K562 (cell line): ENCODE measurements at regions not wholly inside any gene's neighbourhood (a gene's known extent, or its start where the extent isn't known, plus 50 kb on each side); places are given as distances from the start of the nearest gene placed in this dataset.

ENCODE experiments used
- ADNP ChIP-seq: fragments of 200-800 bp; sonication (Bioruptor generic); IDR thresholded peaks from 2 replicates; pipeline ENCODE4 v1.6.1; 2016; ENCODE audit warnings: missing genetic modification characterization, missing compliant biosample characterization
- CBX5 ChIP-seq: IDR thresholded peaks from 2 replicates; pipeline ENCODE4 v1.6.1; 2014; ENCODE audit warnings: low read depth, borderline replicate concordance
- CBX8 ChIP-seq: fragments of 200-600 bp; sonication (generic); IDR thresholded peaks from 2 replicates; pipeline ENCODE4 v1.6.1; 2012; ENCODE audit warnings: borderline replicate concordance, mixed run types, low read depth, mild to moderate bottlenecking, moderate library complexity, mixed read lengths, low read length, control low read depth, inconsistent platforms; ENCODE audit not compliant: poor library complexity, severe bottlenecking; ENCODE audit errors: extremely low read depth
- CCAR2 ChIP-seq: fragments of 200-400 bp; formaldehyde crosslinking; IDR thresholded peaks from 2 replicates; pipeline ENCODE4 v1.6.1; 2017; ENCODE audit warnings: mild to moderate bottlenecking, low read depth, low read length
- EGR1 ChIP-seq: fragments of 450-650 bp; conservative IDR thresholded peaks from 2 replicates; pipeline ENCODE4 v1.6.1; 2017; ENCODE audit warnings: mild to moderate bottlenecking
- ELF1 ChIP-seq: fragments of 200-800 bp; sonication (Bioruptor generic); IDR thresholded peaks from 2 replicates; pipeline ENCODE4 v1.6.1; 2016; ENCODE audit warnings: missing genetic modification characterization, missing compliant biosample characterization
- ELF2 ChIP-seq: fragments of 250-450 bp; sonication (Bioruptor Pico); IDR thresholded peaks from 2 replicates; pipeline ENCODE4 v1.5.0; 2021; ENCODE audit warnings: mild to moderate bottlenecking
- HDAC1 ChIP-seq, 2 experiments: fragments of 450-650 bp; IDR thresholded peaks; 2 replicates each; pipeline ENCODE4 v1.6.1; 2016 to 2017; ENCODE audit warnings: inconsistent platforms in 1 of 2, mild to moderate bottlenecking in 1 of 2, moderate library complexity in 1 of 2
- HNRNPLL ChIP-seq: fragments of 200-400 bp; formaldehyde crosslinking; IDR thresholded peaks from 2 replicates; pipeline ENCODE4 v1.6.1; 2017; ENCODE audit warnings: low read length, low read depth, mild to moderate bottlenecking; ENCODE audit not compliant: poor library complexity, severe bottlenecking
- KDM4B ChIP-seq, 2 experiments: fragments of 450-650 bp in 1 of 2; sonication (generic) in 1 of 2; IDR thresholded peaks; 2 replicates each; pipeline ENCODE4 v1.6.1; 2016 to 2017; ENCODE audit warnings: borderline replicate concordance in 2 of 2, antibody characterized with exemption in 1 of 2, low read depth in 1 of 2, mild to moderate bottlenecking in 1 of 2
- MEF2D ChIP-seq: conservative IDR thresholded peaks from 2 replicates; pipeline ENCODE4 v1.6.1; 2016; ENCODE audit warnings: low read depth, missing genetic modification characterization, missing compliant biosample characterization
- NCOA4 ChIP-seq: fragments of 450-650 bp; IDR thresholded peaks from 2 replicates; pipeline ENCODE4 v1.6.1; 2018; ENCODE audit warnings: mild to moderate bottlenecking; ENCODE audit not compliant: partially characterized antibody
- POLR2AphosphoS2 ChIP-seq: IDR thresholded peaks from 2 replicates; pipeline ENCODE4 v1.6.1; 2012; ENCODE audit warnings: low read length, improper control_type of control experiment
- POLR2H ChIP-seq: IDR thresholded peaks from 2 replicates; pipeline ENCODE4 v1.6.1; 2016; ENCODE audit warnings: missing genetic modification characterization, low read depth, mild to moderate bottlenecking, control low read depth, missing compliant biosample characterization, moderate library complexity
- PYGO2 ChIP-seq: fragments of 450-650 bp; IDR thresholded peaks from 2 replicates; pipeline ENCODE4 v1.6.1; 2016; ENCODE audit warnings: mild to moderate bottlenecking, missing genetic modification characterization, moderate library complexity, missing compliant biosample characterization
- RFX5 ChIP-seq: IDR thresholded peaks from 2 replicates; pipeline ENCODE4 v1.6.1; 2011; ENCODE audit warnings: low read depth, mild to moderate bottlenecking, improper control_type of control experiment, low read length
- TAL1 ChIP-seq: fragments of 450-650 bp; IDR thresholded peaks from 2 replicates; pipeline ENCODE4 v1.6.1; 2016; ENCODE audit warnings: mild to moderate bottlenecking
- ZZZ3 ChIP-seq: fragments of 450-650 bp; IDR thresholded peaks from 2 replicates; pipeline ENCODE4 v1.6.1; 2016; ENCODE audit warnings: antibody characterized with exemption, mild to moderate bottlenecking, moderate library complexity
- TF ChIP-seq, protein P1 (sequence below), 2 experiments: IDR thresholded peaks in 1 of 2; conservative IDR thresholded peaks in 1 of 2; 2 replicates each; pipeline ENCODE4 v1.6.1; 2016; ENCODE audit warnings: low read depth in 2 of 2, mild to moderate bottlenecking in 1 of 2, missing compliant biosample characterization in 1 of 2, missing genetic modification characterization in 1 of 2, moderate library complexity in 1 of 2
- TF ChIP-seq, protein P2 (sequence below): fragments of 250-450 bp; sonication (Bioruptor Pico); IDR thresholded peaks from 2 replicates; pipeline ENCODE4 v1.5.0; 2021
- TF ChIP-seq, protein P3 (sequence below): fragments of 450-650 bp; formaldehyde crosslinking; IDR thresholded peaks from 2 replicates; pipeline ENCODE4 v1.4.0; 2022; ENCODE audit warnings: missing genetic modification characterization

DNA sequence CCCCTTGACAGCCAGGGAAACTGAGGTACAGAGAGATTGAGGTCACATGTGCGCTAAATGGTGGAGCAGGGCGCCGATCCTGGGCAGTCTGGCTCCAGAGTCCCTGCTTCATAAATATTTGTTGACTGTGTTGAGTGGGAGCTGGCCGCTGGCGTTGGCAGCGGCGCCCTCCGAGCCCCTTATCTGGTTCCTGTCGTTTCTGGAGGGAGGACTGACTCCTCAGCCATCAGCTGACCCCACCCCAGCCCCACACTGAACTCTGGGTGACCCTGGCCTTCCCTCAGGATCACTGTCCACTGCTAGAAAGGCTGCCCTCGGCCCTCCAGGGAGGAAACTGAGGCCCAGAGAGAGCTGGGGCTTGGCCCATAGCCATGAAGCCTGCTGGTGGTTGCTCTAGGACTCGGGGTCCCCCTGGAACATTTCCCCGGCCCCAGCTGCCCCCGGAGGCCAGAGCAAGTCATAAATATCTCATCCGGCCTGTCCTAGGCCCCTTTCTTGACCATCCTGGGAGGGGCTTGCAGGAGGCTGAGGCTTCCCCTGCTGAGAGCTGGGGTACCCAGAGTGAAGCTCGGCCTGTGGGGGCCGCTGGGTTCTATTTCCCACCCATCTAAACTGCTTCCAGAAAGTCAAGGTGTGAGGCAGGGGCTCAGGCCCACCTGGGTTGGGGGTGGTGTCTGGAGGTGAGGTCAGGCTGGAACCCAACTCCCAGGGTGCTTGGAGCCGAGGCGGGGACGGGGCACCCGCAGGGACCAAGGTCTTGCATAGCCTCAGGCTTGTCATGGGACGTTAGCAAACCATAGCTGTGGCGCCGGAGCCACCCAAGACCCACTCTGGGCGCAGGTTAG is 51.7 kb upstream of the GSE1 start (continued):
- TF ChIP-seq, protein P1, sequence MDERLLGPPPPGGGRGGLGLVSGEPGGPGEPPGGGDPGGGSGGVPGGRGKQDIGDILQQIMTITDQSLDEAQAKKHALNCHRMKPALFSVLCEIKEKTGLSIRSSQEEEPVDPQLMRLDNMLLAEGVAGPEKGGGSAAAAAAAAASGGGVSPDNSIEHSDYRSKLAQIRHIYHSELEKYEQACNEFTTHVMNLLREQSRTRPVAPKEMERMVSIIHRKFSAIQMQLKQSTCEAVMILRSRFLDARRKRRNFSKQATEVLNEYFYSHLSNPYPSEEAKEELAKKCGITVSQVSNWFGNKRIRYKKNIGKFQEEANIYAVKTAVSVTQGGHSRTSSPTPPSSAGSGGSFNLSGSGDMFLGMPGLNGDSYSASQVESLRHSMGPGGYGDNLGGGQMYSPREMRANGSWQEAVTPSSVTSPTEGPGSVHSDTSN (CRISPR knock-in tag; IDR thresholded peaks at IDR 0.05; ENCODE audit: low read depth): no peak
- TF ChIP-seq, protein P1 (tag; conservative IDR thresholded peaks at IDR 0.05; ENCODE audit: low read depth): peak; percentile 46
- TF ChIP-seq POLR2AphosphoS2 (no peak; the same call in 1 of the 2 replicates), MEF2D (tag) (no peak), PYGO2 (tag) (no peak; the same call in 1 of the 2 replicates), KDM4B (IDR thresholded peaks at IDR 0.05; ENCODE audit: borderline replicate concordance in 2 of 2, low read depth in 1 of 2) (peak in 1 of 2 experiments; percentile 63; a peak in 1 of 4 replicates), POLR2H (tag) (no peak), HNRNPLL (no peak), RFX5 (no peak), CCAR2 (no peak), NCOA4 (no peak), ELF2 (CRISPR knock-in tag) (peak; percentile 9; the same call in 1 of the 2 replicates), TAL1 (0 out of 2 replicates have a peak, but pooled peaks have one; percentile 21), CBX8 (no peak), EGR1 (no peak), CBX5 (no peak), ADNP (tag) (no peak), ZZZ3 (no peak), HDAC1 (IDR thresholded peaks at IDR 0.05) (peak in 1 of 2 experiments; percentile 39; a peak in 2 of 4 replicates), ELF1 (no peak)
- TF ChIP-seq, protein P2, sequence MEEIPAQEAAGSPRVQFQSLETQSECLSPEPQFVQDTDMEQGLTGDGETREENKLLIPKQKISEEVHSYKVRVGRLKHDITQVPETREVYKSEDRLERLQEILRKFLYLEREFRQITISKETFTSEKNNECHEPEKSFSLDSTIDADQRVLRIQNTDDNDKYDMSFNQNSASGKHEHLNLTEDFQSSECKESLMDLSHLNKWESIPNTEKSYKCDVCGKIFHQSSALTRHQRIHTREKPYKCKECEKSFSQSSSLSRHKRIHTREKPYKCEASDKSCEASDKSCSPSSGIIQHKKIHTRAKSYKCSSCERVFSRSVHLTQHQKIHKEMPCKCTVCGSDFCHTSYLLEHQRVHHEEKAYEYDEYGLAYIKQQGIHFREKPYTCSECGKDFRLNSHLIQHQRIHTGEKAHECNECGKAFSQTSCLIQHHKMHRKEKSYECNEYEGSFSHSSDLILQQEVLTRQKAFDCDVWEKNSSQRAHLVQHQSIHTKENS (CRISPR knock-in tag): no peak
- TF ChIP-seq, protein P3, sequence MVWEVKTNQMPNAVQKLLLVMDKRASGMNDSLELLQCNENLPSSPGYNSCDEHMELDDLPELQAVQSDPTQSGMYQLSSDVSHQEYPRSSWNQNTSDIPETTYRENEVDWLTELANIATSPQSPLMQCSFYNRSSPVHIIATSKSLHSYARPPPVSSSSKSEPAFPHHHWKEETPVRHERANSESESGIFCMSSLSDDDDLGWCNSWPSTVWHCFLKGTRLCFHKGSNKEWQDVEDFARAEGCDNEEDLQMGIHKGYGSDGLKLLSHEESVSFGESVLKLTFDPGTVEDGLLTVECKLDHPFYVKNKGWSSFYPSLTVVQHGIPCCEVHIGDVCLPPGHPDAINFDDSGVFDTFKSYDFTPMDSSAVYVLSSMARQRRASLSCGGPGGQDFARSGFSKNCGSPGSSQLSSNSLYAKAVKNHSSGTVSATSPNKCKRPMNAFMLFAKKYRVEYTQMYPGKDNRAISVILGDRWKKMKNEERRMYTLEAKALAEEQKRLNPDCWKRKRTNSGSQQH: no peak
